ENCODE measurements at regions not wholly inside any gene's neighbourhood (a gene's known extent, or its start where the extent isn't known, plus 50 kb on each side); places are given as distances from the start of the nearest gene placed in this dataset.

GRCh38 chr20:41892031-41892430, 273.9 kb upstream of the CHD6 start:
- no peak for ATAC-seq
- Histone ChIP-seq H3K9me3 (no peaks in the 10 kb centered on the region), H3K27me3 (peaks cover 0 to 2% (median 0%) of the 10 kb centered on the region in 9 donors), H3K4me3 (no peak overlapping the region), H3K36me3 (no peaks in the 10 kb centered on the region), H3K4me1 (no peaks in the 10 kb centered on the region), H3K27ac (no peak overlapping the region)
- WGBS, 4 donors, result 70 to 79% (median 77%) methylated on average over 5 of the region's 5 CpGs
- no peak for DNase-seq
- intact Hi-C loops (cut with DNase I), result no loop called here
- TF ChIP-seq CTCF (IDR thresholded peaks at IDR 0.05) (no peak), POLR2A (IDR thresholded peaks at IDR 0.05) (no peak)

GRCh38 chr20:41889844-41890224, 271.7 kb upstream of the CHD6 start:
- Histone ChIP-seq H3K36me3 (no peaks in the 10 kb centered on the region), H3K27me3 (peaks cover 0 to 7% (median 0%) of the 10 kb centered on the region in 9 donors), H3K4me3 (no peak overlapping the region), H3K9me3 (no peaks in the 10 kb centered on the region), H3K4me1 (no peaks in the 10 kb centered on the region), H3K27ac (no peak overlapping the region)
- DNase-seq (no peak), ATAC-seq (peak in 1 of 4 donors; percentile 41)
- TF ChIP-seq CTCF (IDR thresholded peaks at IDR 0.05) (no peak), POLR2A (IDR thresholded peaks at IDR 0.05) (no peak)
- intact Hi-C loops (cut with DNase I), result loop anchor here in 1 of 10 donors (10.0 kb wide), 1 partner anchor 1295 kb away; the partner anchor contains the start of gene PTPRT
- WGBS, 4 donors, result 44 to 57% (median 52%) methylated on average over 4 of the region's 4 CpGs

- WGBS, 4 donors, result 55 to 69% (median 65%) methylated on average over 3 of the region's 3 CpGs
- Histone ChIP-seq H3K9me3 (no peaks in the 10 kb centered on the region), H3K4me3 (no peak overlapping the region), H3K4me1 (no peaks in the 10 kb centered on the region), H3K27me3 (peaks cover 0 to 9% (median 0%) of the 10 kb centered on the region in 9 donors), H3K27ac (no peak overlapping the region), H3K36me3 (no peaks in the 10 kb centered on the region)
- ATAC-seq, result no peak
- no peak for DNase-seq
- intact Hi-C loops (cut with DNase I), result loop anchor here in 1 of 10 donors (10.0 kb wide), 1 partner anchor 1296 kb away; the partner anchor contains the start of gene PTPRT
- TF ChIP-seq CTCF (IDR thresholded peaks at IDR 0.05), result peak in 6 of 12 donors; percentile 16 to 33 (median 25)
- no peak for TF ChIP-seq POLR2A (IDR thresholded peaks at IDR 0.05)
Measured at GRCh38 chr20:41889126-41889843, 271.1 kb upstream of the CHD6 start.

DNA sequence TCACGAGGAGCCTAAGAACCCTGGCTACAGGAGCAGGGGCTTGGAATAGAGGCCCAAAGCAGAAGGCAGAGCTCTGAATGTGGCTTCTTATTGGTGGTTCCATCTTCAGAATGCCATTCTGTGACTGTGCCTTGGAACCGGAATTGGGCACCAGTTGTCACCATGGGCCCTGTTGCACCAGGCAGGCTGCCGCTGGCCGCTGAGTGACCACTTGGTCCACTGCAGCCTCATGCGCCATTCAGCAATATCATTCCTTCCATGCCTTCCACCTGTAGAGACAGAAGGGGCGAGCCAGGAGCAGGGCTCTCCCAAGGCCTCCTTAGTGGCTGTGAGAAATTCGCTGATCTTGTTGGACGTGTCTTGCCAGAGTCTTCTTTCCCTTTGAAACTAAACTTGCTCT, 270.3 kb upstream of the CHD6 start:
- Histone ChIP-seq H3K36me3 (no peaks in the 10 kb centered on the region), H3K4me3 (no peak overlapping the region), H3K27me3 (peaks cover 0 to 15% (median 0%) of the 10 kb centered on the region in 9 donors), H3K27ac (no peak overlapping the region), H3K4me1 (no peaks in the 10 kb centered on the region), H3K9me3 (no peaks in the 10 kb centered on the region)
- TF ChIP-seq CTCF (IDR thresholded peaks at IDR 0.05), result no peak
- no peak for TF ChIP-seq POLR2A (IDR thresholded peaks at IDR 0.05)
- ATAC-seq (no peak), DNase-seq (no peak)
- 75 to 81% (median 79%) methylated on average over 8 of the region's 8 CpGs for WGBS, 4 donors
- intact Hi-C loops (cut with DNase I), result loop anchor here in 1 of 10 donors (10.0 kb wide), 1 partner anchor 1296 kb away; the partner anchor contains the start of gene PTPRT

All from heart left ventricle (tissue), 16 donors.